ENCODE measurements at regions not wholly inside any gene's neighbourhood (a gene's known extent, or its start where the extent isn't known, plus 50 kb on each side); places are given as distances from the start of the nearest gene placed in this dataset.

GRCh38 chr4:14049946-14050345, 422.4 kb upstream of the BOD1L1 start:
- H3K27me3 ChIP-seq (ENCODE audit: control insufficient read depth, insufficient read depth, low read length) = no peaks in the 10 kb centered on the region
- no peak for DNase-seq
- H3K4me3 ChIP-seq (ENCODE audit: low read length in 3 of 3) = no peak overlapping the region
- no peak for TF ChIP-seq CTCF (IDR thresholded peaks at IDR 0.05; ENCODE audit: borderline replicate concordance, extremely low read depth, insufficient read depth)
- H3K9ac ChIP-seq (ENCODE audit: low read length in 3 of 3) = no peak overlapping the region
- no peak overlapping the region for H3K27ac ChIP-seq (ENCODE audit: low read depth in 2 of 2, low read length in 2 of 2)
- no peaks in the 10 kb centered on the region for H3K36me3 ChIP-seq (ENCODE audit: control insufficient read depth in 2 of 3, insufficient read depth in 3 of 3, low read length in 3 of 3)
- intact Hi-C loops (cut with DNase I) = no loop called here
- H3K9me3 ChIP-seq (ENCODE audit: control insufficient read depth in 2 of 3, insufficient read depth in 1 of 3, low read length in 3 of 3) = no peaks in the 10 kb centered on the region
- no peak for FAIRE-seq
- no peaks in the 10 kb centered on the region for H3K4me1 ChIP-seq (ENCODE audit: control insufficient read depth in 2 of 3, insufficient read depth in 2 of 3, low read depth in 1 of 3, low read length in 3 of 3)

- H3K36me3 ChIP-seq (ENCODE audit: control insufficient read depth in 2 of 3, insufficient read depth in 3 of 3, low read length in 3 of 3) = no peaks in the 10 kb centered on the region
- no peak overlapping the region for H3K27ac ChIP-seq (ENCODE audit: low read depth in 2 of 2, low read length in 2 of 2)
- no peaks in the 10 kb centered on the region for H3K9me3 ChIP-seq (ENCODE audit: control insufficient read depth in 2 of 3, insufficient read depth in 1 of 3, low read length in 3 of 3)
- H3K4me1 ChIP-seq (ENCODE audit: control insufficient read depth in 2 of 3, insufficient read depth in 2 of 3, low read depth in 1 of 3, low read length in 3 of 3) = no peaks in the 10 kb centered on the region
- H3K9ac ChIP-seq (ENCODE audit: low read length in 3 of 3) = no peak overlapping the region
- no peak for TF ChIP-seq CTCF (IDR thresholded peaks at IDR 0.05; ENCODE audit: borderline replicate concordance, extremely low read depth, insufficient read depth)
- H3K4me3 ChIP-seq (ENCODE audit: low read length in 3 of 3) = no peak overlapping the region
- DNase-seq (no peak), FAIRE-seq (no peak)
- intact Hi-C loops (cut with DNase I) = no loop called here
- no peaks in the 10 kb centered on the region for H3K27me3 ChIP-seq (ENCODE audit: control insufficient read depth, insufficient read depth, low read length)
Measured at GRCh38 chr4:14053291-14053690, 425.8 kb upstream of the BOD1L1 start.

GRCh38 chr4:14054391-14054790, 426.9 kb upstream of the BOD1L1 start:
- Histone ChIP-seq H3K9ac (ENCODE audit: low read length in 3 of 3) (no peak overlapping the region), H3K27ac (ENCODE audit: low read depth in 2 of 2, low read length in 2 of 2) (no peak overlapping the region), H3K36me3 (ENCODE audit: control insufficient read depth in 2 of 3, insufficient read depth in 3 of 3, low read length in 3 of 3) (no peaks in the 10 kb centered on the region), H3K27me3 (ENCODE audit: control insufficient read depth, insufficient read depth, low read length) (no peaks in the 10 kb centered on the region), H3K9me3 (ENCODE audit: control insufficient read depth in 2 of 3, insufficient read depth in 1 of 3, low read length in 3 of 3) (no peaks in the 10 kb centered on the region), H3K4me3 (ENCODE audit: low read length in 3 of 3) (no peak overlapping the region), H3K4me1 (ENCODE audit: control insufficient read depth in 2 of 3, insufficient read depth in 2 of 3, low read depth in 1 of 3, low read length in 3 of 3) (no peaks in the 10 kb centered on the region)
- TF ChIP-seq CTCF (IDR thresholded peaks at IDR 0.05; ENCODE audit: borderline replicate concordance, extremely low read depth, insufficient read depth) = no peak
- FAIRE-seq (no peak), DNase-seq (no peak)
- intact Hi-C loops (cut with DNase I) = no loop called here

GRCh38 chr4:14059006-14059405, 431.5 kb upstream of the BOD1L1 start:
- no peak overlapping the region for H3K4me3 ChIP-seq (ENCODE audit: low read length in 3 of 3)
- intact Hi-C loops (cut with DNase I) = no loop called here
- no peaks in the 10 kb centered on the region for H3K36me3 ChIP-seq (ENCODE audit: control insufficient read depth in 2 of 3, insufficient read depth in 3 of 3, low read length in 3 of 3)
- no peak overlapping the region for H3K9ac ChIP-seq (ENCODE audit: low read length in 3 of 3)
- H3K9me3 ChIP-seq (ENCODE audit: control insufficient read depth in 2 of 3, insufficient read depth in 1 of 3, low read length in 3 of 3) = no peaks in the 10 kb centered on the region
- no peak overlapping the region for H3K27ac ChIP-seq (ENCODE audit: low read depth in 2 of 2, low read length in 2 of 2)
- no peaks in the 10 kb centered on the region for H3K4me1 ChIP-seq (ENCODE audit: control insufficient read depth in 2 of 3, insufficient read depth in 2 of 3, low read depth in 1 of 3, low read length in 3 of 3)
- FAIRE-seq (no peak), DNase-seq (no peak)
- H3K27me3 ChIP-seq (ENCODE audit: control insufficient read depth, insufficient read depth, low read length) = no peaks in the 10 kb centered on the region
- TF ChIP-seq CTCF (IDR thresholded peaks at IDR 0.05; ENCODE audit: borderline replicate concordance, extremely low read depth, insufficient read depth) = no peak
